ENCODE measurements at regions not wholly inside any gene's neighbourhood (a gene's known extent, or its start where the extent isn't known, plus 50 kb on each side); places are given as distances from the start of the nearest gene placed in this dataset.
"Not testable (repeated sequence)": the region's sequence is repeated elsewhere in the genome, so short reads cannot be mapped to it uniquely, and the experiment has no call there.

DNA sequence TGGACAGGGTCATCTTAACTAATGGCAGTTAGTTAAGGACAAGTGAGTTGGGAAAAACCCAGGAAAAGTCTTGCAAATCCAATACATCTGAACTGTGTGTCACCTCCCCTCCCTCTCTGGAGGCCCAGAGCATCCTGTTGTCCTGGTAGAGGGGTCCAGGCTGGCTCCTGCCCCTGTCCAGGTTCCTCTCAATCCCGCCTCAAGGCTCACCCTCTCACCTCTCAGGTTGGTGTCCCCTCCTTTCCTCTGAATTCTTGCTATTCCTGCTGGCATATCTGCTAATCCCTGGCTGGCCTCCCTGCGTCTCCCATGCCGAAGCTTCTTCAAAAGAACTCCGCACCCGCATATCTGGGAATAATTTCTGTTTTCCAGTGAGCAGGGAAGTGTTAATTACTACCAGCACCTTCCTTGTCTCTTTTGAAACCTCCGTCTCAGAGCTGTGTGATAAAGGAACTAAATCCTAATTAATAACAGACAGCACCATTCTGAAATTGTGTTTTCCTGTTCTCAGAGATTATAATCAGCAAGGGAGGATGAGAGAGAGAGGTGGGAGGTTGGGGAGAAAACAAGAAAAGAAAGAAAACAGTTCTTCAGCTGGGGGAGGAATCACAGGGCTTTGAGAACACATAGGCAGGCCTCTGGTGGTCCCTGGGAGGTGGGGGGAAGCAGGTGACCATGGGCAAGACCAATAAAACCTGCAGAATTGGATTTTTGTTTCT lies 568.0 kb downstream of the PTPRU start:
- Mint-ChIP-seq H3K4me1 (no peaks in the 10 kb centered on the region), H3K36me3 (no peaks in the 10 kb centered on the region), H3K27ac (no peak overlapping the region), H3K9me3 (no peaks in the 10 kb centered on the region), H3K4me3 (no peak overlapping the region), H3K27me3 (peaks cover 1% of the 10 kb centered on the region)

DNA sequence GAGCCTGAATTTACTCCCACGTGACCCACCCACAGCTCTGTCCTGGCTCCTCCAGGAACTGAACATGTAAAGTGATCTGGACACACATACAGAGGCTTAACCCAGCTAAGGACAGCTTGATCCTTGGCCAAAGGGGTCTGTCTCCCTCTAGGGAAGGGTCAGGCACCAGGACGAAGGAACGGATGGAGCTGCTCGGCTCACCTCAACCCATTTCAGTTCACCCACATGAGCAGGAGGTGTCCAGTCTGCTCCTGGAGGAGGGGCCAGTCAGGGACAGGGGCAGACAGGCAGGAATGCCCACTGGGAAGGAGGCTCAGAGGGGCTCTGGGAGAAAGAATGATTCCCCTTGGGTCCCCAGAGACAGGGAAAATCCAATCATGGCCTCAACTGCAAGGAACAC lies 567.2 kb downstream of the PTPRU start:
- Mint-ChIP-seq H3K27ac (no peak overlapping the region), H3K36me3 (no peaks in the 10 kb centered on the region), H3K4me1 (no peaks in the 10 kb centered on the region), H3K9me3 (no peaks in the 10 kb centered on the region), H3K27me3 (peaks cover 1% of the 10 kb centered on the region), H3K4me3 (no peak overlapping the region)

DNA sequence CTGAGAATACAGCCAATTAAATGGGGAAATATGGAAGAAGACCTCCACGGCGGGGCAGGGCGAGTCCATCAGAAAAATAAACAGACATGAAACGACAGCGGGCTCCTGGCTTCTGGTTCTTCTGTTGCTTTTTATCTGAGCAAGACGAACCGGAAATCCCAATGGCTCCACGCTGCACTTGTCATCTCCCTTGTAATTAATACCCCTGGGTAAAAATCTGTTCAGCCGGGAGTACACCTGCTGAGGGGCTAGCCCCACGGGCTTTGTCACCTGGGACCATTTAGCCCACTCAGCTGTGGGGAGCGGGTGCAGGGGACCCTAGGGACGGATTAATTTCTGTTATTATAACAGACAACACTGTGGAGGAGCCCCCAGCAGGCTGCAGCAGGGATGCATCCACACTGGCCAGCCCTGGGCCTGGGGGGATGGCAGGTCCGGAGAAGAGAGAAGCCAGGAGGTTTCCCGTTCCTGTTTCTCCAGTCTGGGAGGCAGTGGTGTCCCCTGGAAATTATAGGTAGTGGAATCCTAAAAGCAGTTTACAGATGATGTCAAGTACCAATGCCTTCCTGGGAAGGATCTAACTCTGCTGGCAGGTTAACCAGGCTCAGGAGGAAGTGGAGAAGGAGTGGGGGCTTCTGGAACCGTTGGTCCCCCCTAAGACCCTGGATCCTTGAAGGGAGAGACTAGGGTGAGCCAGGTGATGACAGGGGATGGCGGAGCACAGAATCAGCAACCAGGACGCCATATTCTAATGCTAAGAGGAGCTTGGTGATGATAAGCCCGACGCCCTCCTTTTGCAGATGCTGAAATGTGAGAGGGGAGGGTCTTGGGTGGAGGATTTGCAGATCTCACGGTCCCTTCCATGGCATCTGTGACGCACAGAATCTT lies 566.1 kb downstream of the PTPRU start:
- peaks cover 1% of the 10 kb centered on the region for H3K27me3 Mint-ChIP-seq
- no peak overlapping the region for H3K4me3 Mint-ChIP-seq
- H3K27ac Mint-ChIP-seq: no peak overlapping the region
- no peaks in the 10 kb centered on the region for H3K9me3 Mint-ChIP-seq
- H3K4me1 Mint-ChIP-seq: no peaks in the 10 kb centered on the region
- H3K36me3 Mint-ChIP-seq: no peaks in the 10 kb centered on the region

DNA sequence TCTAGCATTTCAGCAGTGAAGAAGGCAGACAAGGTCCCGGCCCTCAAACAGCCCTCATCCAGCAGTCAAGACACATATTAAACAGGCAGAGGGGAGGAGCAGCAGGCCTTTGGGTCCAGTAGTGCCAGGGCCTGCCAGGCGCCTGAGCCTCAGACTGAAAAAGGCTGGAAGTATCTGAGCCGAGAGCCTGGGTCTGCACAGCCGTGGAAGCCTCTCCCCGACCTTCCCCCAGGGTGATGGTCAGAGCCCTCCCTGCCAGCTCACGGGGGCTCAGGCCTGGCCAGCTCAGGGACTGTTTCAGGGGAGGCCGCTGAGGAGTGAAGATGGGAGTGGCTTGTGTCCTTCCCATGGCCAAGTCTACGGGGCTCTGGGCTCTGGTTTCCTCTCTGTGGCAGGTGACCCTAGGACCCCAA lies 565.2 kb downstream of the PTPRU start:
- Mint-ChIP-seq H3K4me3 (no peak overlapping the region), H3K27ac (no peak overlapping the region), H3K36me3 (no peaks in the 10 kb centered on the region), H3K9me3 (no peaks in the 10 kb centered on the region), H3K4me1 (no peaks in the 10 kb centered on the region), H3K27me3 (peaks cover 1% of the 10 kb centered on the region)

DNA sequence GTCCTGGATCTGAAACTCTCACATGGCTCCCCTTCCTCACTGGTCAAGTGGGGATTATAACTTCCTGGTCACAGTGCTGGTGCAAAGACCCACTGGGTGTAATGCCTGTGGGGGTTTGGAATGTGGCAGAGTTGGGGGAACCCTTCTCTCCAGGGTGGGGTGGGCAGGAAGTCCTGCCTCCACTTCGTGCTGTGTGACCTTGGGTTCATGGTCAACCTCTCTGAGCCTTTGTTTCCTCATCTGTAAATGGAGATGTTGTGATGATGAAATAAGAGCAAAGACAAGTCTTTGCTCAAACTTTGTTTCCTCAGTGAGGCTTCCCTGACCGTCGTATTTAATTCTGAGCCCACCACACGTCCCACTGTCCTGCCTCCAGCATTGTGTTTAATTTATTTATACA lies 564.7 kb downstream of the PTPRU start:
- Mint-ChIP-seq H3K4me3 (no peak overlapping the region), H3K9me3 (no peaks in the 10 kb centered on the region), H3K4me1 (no peaks in the 10 kb centered on the region), H3K27me3 (peaks cover 1% of the 10 kb centered on the region), H3K36me3 (no peaks in the 10 kb centered on the region), H3K27ac (no peak overlapping the region)

DNA sequence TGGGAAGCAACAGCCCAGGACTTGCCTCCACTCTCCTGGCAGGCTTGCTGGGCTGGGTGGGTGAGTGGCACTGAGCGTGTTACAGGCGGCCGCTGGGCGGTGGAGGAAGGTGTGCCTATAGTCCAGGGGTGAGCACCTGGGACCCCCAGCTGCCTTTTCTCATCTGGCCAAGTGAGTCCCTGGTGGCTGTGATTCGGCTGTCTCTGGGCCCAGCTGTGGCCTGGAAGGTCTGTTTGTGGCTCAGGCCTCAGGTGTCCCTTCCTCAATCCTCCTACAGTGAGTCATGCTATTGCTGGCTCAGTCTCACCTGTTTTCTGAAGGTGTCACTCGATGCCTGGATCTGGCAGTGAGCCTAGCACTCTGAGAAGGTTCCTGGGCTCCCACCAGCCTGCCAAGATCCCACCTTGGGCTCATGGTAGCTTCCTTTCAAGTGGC lies 564.2 kb downstream of the PTPRU start:
- H3K27ac Mint-ChIP-seq: no peak overlapping the region
- H3K4me1 Mint-ChIP-seq: no peaks in the 10 kb centered on the region
- H3K4me3 Mint-ChIP-seq: no peak overlapping the region
- peaks cover 1% of the 10 kb centered on the region for H3K27me3 Mint-ChIP-seq
- H3K36me3 Mint-ChIP-seq: no peaks in the 10 kb centered on the region
- no peaks in the 10 kb centered on the region for H3K9me3 Mint-ChIP-seq

DNA sequence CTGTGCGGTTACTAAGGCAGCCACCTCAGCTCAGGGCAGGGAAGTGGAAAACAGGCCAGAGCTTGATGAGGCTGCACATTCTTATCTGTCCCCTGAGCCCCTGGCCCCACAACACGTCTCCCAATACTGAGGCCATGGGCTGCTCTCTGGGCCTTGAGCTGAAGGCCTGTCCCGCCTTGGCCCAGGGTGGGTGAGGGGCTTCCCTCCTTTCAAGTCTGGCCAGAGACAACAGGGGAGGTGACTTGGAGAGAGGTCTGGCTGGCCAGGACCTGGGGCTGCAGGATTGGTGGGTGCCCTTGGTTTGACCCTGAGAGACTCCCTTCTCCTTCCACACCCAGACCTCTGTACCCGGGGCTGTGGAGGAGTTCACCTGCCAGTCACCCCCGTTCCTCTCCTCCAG lies 563.8 kb downstream of the PTPRU start:
- Mint-ChIP-seq H3K4me3 (no peak overlapping the region), H3K27ac (no peak overlapping the region), H3K27me3 (peaks cover 1% of the 10 kb centered on the region), H3K9me3 (no peaks in the 10 kb centered on the region), H3K4me1 (no peaks in the 10 kb centered on the region), H3K36me3 (no peaks in the 10 kb centered on the region)

DNA sequence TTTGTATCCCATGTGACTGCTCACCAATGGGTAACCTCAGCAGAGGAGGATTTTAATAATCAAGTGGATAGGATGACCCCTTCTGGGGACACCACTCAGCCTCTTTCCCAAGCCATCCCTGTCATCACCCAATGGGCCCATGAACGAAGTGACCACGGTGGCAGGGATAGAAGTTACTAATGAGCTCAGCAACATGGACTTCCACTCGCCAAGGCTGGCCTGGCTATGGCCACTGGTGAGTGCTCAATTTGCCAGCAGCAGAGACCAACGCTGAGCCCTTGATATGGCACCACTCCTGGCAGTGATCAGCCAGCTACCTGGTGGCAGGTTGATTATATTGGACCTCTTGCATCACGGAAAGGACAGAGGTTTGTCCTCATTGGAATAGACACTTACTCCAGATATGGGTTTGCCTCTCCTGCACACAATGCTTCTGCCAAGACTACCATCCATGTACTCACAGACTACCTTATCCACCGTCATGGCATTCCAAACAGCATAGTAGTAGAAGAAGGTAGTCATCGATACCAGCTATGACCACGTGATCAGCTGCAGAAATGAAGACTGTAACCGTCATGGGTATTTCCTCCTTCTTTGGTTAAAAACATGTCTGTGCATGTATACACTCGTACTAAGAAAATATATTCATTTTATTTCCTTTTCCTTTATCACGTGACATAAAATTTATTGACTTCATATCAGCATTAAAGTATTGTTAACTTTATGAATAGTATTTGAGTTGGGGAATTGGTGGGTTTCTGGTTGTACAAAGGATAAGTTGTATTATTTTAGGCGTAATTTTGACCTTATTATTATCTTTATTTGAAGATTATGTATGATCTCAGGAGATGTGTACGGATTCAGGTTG lies 562.6 kb downstream of the PTPRU start:
- no peaks in the 10 kb centered on the region for H3K36me3 Mint-ChIP-seq

DNA sequence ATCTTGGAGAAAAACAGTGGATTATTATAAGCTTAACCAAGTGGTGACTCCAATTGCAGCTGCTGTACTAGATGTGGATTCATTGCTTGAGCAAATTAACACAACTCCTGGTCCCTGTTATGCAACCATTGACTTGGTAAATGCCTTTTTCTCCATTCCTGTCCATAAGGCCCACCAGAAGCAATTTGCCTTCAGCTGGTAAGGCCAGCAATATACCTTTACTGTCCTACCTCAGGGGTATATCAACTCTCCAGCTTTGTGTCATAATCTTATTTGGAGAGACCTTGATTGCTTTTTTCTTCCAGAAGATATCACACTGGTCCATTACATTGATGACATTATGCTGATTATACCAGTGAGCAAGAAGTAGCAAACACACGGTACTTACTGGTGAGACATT lies 560.8 kb downstream of the PTPRU start:
- H3K27ac Mint-ChIP-seq, H3K9me3 Mint-ChIP-seq, H3K36me3 Mint-ChIP-seq, H3K4me1 Mint-ChIP-seq, H3K27me3 Mint-ChIP-seq, H3K4me3 Mint-ChIP-seq: not testable (repeated sequence)

More for the DNA sequence above, 562.6 kb downstream of the PTPRU start:
- Mint-ChIP-seq H3K27me3 (peaks cover 1% of the 10 kb centered on the region), H3K4me1 (no peaks in the 10 kb centered on the region), H3K4me3 (no peak overlapping the region), H3K9me3 (no peaks in the 10 kb centered on the region), H3K27ac (no peak overlapping the region)

DNA sequence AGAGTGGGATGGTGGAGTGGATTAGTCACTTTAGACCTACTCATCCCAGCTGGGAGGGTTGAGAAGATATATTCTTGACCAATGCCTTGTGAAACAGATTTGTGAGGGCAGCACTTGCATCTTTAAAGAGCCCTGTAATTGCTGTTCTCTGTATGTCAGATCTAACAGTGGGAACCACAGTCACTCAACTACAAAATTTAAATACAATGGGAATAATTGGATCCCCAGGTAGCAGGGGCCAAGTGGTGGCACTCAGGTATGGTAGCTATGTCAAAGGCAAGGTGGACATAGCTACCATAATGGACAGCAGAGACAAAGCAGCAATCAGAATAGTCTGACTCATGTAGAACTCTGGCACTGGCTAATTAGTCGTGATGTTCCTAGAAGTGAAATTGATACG lies 559.6 kb downstream of the PTPRU start:
- H3K4me3 Mint-ChIP-seq, H3K4me1 Mint-ChIP-seq, H3K9me3 Mint-ChIP-seq, H3K27me3 Mint-ChIP-seq, H3K36me3 Mint-ChIP-seq, H3K27ac Mint-ChIP-seq: not testable (repeated sequence)

DNA sequence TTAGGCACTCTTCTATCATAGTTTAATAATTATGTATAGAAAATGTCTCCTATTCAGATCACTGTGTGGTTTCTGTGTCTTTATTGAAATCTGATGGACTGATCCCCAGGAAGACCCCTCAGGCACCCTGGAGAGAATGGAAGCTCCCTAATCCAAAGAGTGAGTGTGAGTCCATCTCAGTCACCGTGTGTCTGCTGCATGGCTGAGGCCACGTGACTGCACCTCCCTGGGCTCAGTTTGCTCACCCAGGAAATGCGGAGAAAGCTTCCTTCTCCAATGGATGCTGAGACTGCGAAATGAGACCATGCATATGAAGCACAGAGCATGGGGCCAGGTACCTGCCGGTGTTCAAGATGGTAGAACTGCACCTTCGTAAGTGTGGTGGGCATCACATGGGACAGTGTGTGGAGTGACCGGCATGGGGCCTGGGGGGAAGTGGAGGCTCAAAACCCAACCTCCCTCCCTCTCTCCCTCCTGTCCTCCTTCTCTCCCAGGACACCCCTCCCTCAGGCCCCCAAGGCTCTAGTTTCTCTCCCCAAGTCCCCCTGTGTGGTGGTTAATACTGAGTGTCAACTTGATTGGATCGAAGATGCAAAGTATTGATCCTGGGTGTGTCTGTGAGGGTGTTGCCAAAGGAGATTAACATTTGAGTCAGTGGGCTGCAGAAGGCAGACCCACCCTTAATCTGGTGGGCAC lies 557.5 kb downstream of the PTPRU start:
- H3K36me3 Mint-ChIP-seq: no peaks in the 10 kb centered on the region
- no peak overlapping the region for H3K27ac Mint-ChIP-seq
- H3K4me1 Mint-ChIP-seq: no peaks in the 10 kb centered on the region
- H3K9me3 Mint-ChIP-seq: no peaks in the 10 kb centered on the region
- no peak overlapping the region for H3K4me3 Mint-ChIP-seq
- peaks cover 3% of the 10 kb centered on the region for H3K27me3 Mint-ChIP-seq

DNA sequence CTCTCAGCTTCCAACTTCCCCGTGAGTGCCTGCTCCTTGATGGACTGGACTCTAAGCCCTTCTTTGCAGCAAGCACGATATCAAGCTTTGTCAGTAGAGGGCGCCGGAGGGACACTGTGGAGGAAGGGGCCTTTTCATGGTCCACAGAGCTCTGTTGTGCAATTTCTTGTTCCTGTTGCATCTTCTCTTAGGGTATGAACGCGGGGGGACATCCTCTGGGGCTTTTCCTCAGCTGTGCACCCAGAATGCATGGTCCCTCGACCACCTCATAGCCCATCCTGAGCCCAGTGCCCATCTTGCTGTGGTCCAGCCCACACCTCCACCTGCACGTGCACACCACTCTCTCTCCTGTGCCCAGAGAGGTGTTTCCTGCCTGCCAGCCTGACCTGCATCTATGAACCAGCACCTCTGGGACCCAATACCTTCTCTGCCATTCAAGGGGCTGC lies 556.8 kb downstream of the PTPRU start:
- Mint-ChIP-seq H3K36me3 (no peaks in the 10 kb centered on the region), H3K4me1 (no peaks in the 10 kb centered on the region), H3K9me3 (no peaks in the 10 kb centered on the region), H3K27me3 (peaks cover 3% of the 10 kb centered on the region), H3K4me3 (no peak overlapping the region), H3K27ac (no peak overlapping the region)

DNA sequence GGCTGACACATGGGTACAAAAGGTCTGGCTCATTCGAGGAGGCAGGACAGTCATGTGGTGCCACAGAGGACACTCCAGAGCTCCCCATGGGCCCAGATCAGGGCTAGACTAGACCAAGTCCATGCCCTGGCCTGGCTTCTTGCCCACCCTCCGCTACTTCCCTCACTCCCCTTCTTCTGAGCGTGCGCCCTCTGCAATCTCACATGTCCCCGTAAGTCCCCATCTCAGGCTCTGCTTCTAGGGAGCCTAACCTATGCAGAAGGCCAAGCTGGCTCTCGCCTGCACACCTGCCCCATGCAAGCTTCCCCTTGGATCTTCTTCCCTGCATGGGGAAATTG lies 553.6 kb downstream of the PTPRU start:
- Mint-ChIP-seq H3K36me3 (no peaks in the 10 kb centered on the region), H3K27ac (no peak overlapping the region), H3K4me3 (no peak overlapping the region), H3K9me3 (no peaks in the 10 kb centered on the region), H3K4me1 (no peaks in the 10 kb centered on the region), H3K27me3 (peaks cover 3% of the 10 kb centered on the region)

DNA sequence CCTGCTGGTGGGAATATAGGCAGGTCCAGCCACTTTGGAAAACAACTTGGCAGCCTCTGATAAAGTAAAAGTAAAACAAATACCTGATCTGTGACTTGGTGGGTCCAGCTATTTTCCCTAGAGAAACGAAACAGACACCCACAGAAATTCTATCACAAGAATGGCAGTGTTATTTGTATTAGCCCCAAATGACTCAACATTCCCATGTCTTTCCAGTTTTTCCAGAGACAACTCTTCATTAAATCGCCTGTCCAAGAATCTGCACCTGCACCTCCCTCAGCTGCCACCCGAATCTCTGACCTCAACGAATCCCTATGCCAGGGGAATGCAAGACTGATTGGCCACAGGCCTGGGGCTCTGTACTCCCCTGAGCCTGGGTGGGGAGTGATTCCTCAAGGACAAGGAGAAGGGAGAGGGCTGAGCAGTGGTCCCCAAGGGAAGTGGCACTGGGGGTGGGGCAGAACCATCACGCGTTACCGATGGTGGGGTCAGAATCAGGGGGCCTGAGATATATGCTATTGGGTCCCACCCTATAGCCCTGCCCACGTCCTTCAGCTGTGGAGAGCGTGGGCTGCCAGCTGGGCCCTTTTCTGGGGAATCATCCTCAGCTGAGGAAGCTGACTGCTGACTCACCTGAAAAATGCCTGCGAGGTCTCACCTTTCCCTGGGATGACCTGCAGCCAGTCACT lies 553.0 kb downstream of the PTPRU start:
- H3K27ac Mint-ChIP-seq: no peak overlapping the region
- H3K4me3 Mint-ChIP-seq: no peak overlapping the region
- no peaks in the 10 kb centered on the region for H3K9me3 Mint-ChIP-seq
- no peaks in the 10 kb centered on the region for H3K36me3 Mint-ChIP-seq
- no peaks in the 10 kb centered on the region for H3K4me1 Mint-ChIP-seq
- H3K27me3 Mint-ChIP-seq: peaks cover 3% of the 10 kb centered on the region
